Brain microvascular endothelial cell (primary cell): ENCODE measurements at regions not wholly inside any gene's neighbourhood (a gene's known extent, or its start where the extent isn't known, plus 50 kb on each side); places are given as distances from the start of the nearest gene placed in this dataset.

Source experiments
- DNase-seq: peaks from one replicate; pipeline ENCODE4 v3.0.0-alpha.2; 2020
- H3K27ac ChIP-seq: fragments of 250-450 bp; sonication (Bioruptor Pico); 2 replicates; pipeline ENCODE4 v1.5.1; 2020; ENCODE audit warnings: mild to moderate bottlenecking, moderate library complexity
- H3K27me3 ChIP-seq: fragments of 250-450 bp; sonication (Bioruptor Pico); replicated peaks from 2 replicates; pipeline ENCODE4 v1.5.1; 2020; ENCODE audit warnings: mild to moderate bottlenecking
- H3K36me3 ChIP-seq: fragments of 250-450 bp; sonication (Bioruptor Pico); replicated peaks from 2 replicates; pipeline ENCODE4 v1.5.1; 2020; ENCODE audit warnings: mild to moderate bottlenecking
- H3K4me3 ChIP-seq: 2 replicates; pipeline ENCODE4 v1.5.1; 2011; ENCODE audit warnings: low read depth, mild to moderate bottlenecking, control low read depth, low read length, moderate library complexity
- in situ Hi-C: cut with HindIII; loops from 2 replicates; pipeline ENCODE4 v1.10.0; 2017; ENCODE audit warnings: low sequenced_read_pairs, low pct_ligation_motif_present
- TF ChIP-seq, protein P1 (sequence below): IDR thresholded peaks from 2 replicates; pipeline ENCODE4 v1.5.1; 2011; ENCODE audit warnings: low read depth, mild to moderate bottlenecking, moderate library complexity, low read length, control low read depth, inconsistent platforms; ENCODE audit errors: missing control alignments

DNA sequence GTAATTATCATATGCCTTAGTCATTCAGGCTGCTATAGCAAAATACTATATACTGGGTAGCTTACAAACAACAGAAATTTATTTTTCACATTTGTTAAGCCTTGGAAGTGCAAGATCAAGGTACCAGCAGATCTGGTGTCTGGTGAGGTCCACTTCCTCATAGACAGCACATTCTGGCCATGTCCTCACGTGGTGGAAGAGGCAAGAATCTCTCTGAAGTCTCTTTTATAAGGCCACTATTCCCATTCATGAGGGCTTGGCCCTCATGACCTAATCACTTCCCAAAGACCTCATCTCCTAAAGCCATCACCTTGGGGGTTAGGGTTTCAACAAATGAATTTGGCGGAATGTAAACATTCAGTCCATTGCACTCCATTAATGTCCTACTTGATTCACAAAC is 137.5 kb upstream of the C1GALT1 start:
- in situ Hi-C loops = no loop called here
- H3K27me3 ChIP-seq = no peaks in the 10 kb centered on the region
- TF ChIP-seq, protein P1, sequence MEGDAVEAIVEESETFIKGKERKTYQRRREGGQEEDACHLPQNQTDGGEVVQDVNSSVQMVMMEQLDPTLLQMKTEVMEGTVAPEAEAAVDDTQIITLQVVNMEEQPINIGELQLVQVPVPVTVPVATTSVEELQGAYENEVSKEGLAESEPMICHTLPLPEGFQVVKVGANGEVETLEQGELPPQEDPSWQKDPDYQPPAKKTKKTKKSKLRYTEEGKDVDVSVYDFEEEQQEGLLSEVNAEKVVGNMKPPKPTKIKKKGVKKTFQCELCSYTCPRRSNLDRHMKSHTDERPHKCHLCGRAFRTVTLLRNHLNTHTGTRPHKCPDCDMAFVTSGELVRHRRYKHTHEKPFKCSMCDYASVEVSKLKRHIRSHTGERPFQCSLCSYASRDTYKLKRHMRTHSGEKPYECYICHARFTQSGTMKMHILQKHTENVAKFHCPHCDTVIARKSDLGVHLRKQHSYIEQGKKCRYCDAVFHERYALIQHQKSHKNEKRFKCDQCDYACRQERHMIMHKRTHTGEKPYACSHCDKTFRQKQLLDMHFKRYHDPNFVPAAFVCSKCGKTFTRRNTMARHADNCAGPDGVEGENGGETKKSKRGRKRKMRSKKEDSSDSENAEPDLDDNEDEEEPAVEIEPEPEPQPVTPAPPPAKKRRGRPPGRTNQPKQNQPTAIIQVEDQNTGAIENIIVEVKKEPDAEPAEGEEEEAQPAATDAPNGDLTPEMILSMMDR = no peak
- H3K36me3 ChIP-seq = no peaks in the 10 kb centered on the region
- no peak overlapping the region for H3K27ac ChIP-seq
- no peak for DNase-seq
- no peak overlapping the region for H3K4me3 ChIP-seq

DNA sequence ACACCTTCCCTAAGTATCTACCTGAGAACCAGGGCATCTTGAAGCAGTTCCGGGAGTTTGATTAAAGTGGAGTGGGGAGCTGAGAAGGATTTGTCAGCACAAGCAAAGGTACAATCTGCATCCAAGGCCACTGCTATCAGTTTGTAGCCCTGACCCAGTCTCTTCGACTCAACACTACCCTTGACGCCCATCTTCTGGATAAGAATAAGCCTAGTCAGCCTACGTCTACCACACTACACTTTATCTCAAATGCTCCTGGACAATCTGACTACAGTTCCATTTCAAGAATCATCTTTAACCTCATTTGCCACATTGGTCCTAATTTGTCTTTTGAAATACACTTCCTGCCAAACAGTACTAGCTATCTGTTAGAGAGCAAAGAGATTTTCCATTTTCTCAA is 134.1 kb upstream of the C1GALT1 start:
- no peaks in the 10 kb centered on the region for H3K27me3 ChIP-seq
- H3K4me3 ChIP-seq = no peak overlapping the region
- no peak for DNase-seq
- in situ Hi-C loops = no loop called here
- no peaks in the 10 kb centered on the region for H3K36me3 ChIP-seq
- H3K27ac ChIP-seq = no peak overlapping the region
- TF ChIP-seq, protein P1 = no peak

DNA sequence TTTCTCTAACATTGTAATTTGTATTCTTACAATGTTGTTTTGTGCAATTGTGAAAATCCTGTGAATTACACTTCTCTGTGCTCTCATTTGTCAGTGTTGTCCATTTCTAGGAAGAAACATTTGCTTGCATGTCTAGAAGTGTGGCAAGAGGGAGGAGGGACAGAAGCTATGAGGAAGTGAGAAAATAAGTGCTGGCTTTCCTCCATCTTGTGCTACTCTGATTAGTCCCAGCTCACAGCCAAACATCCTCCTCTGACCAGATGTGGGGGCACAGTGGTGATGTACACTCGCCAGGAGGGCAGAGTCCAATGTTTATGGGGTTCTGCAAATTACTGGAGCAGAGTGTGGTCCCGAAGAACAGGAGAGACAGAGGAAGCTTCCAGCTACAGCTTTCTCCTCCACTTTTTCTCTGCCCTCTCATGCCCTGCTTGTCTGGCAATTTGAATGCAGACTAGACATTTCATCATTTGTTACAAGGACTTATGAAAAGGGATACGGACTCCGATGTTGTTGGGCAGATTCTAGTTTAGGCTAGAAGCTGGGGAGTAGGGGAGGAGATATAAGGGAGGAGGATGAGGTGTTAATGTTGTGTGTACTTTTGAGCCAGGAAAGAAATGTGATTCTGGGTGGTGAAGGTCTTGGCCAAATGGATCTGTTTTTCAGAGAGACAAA is 131.0 kb upstream of the C1GALT1 start:
- no peaks in the 10 kb centered on the region for H3K36me3 ChIP-seq
- no peaks in the 10 kb centered on the region for H3K27me3 ChIP-seq
- H3K27ac ChIP-seq = no peak overlapping the region
- TF ChIP-seq, protein P1 = no peak
- no peak for DNase-seq
- no peak overlapping the region for H3K4me3 ChIP-seq
- in situ Hi-C loops = no loop called here

DNA sequence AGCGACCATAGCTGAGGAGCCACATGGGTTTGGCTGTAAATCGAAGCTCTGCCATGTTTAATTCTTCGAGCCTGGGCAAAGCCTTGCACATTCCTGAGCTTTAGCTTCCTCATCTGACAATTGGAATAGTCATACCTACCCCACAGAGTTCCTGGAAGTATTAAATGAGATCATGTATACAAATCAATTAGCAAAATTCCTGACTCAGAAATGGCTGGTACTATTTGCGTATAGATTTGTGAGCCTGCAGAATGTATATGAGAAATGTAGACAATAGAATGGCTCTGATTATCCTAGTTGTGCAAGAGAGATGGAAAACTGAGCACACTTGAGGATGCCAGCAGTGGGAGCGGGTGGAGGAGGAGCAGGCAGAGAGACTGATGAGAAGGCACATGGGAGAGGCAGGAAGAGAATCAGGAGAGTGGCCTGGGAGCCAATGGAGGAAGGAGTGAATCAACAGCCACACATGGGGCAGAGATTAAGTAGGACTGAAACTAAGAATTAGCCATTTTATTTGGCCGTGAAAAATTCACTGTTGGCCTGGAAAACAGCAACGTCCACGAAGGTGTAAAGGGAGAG is 128.0 kb upstream of the C1GALT1 start:
- no peak for DNase-seq

DNA sequence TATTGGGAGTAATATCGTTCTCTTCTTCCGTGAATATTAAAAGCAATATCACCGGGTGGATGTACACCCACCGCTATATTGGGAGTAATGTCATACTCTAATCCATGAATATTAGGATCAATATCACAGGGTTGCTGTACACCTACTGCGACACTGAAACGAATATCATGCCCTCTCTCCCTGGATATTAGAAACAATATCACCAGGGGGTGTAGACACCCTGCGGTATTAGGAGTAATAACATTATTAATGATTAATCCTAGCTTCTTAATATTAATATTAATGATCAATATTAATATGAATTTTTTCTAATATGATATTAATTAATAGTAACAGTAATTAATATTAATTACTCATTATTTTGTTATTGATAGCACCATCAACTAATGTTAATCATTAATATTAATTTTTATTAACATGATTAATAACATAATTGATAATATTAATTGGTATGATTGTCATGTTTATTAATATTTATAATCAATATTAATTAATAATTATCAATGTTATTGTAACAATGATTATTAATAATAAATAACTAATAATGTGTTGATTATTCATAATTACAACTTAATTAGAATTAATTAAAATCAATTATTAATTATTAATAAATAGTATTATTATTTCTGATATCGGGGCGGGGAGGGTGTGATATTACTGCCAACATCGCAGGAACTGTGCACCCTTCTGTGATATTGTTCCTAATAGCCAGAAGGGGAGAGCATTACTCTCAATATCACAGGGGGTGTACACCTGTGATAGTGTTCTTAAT is 121.3 kb upstream of the C1GALT1 start:
- no peak for DNase-seq
- no peaks in the 10 kb centered on the region for H3K36me3 ChIP-seq
- TF ChIP-seq, protein P1 = no peak
- in situ Hi-C loops = no loop called here
- H3K27ac ChIP-seq = no peak overlapping the region
- H3K27me3 ChIP-seq = no peaks in the 10 kb centered on the region
- H3K4me3 ChIP-seq = no peak overlapping the region

More for the DNA sequence above, 128.0 kb upstream of the C1GALT1 start:
- no peak overlapping the region for H3K4me3 ChIP-seq
- TF ChIP-seq, protein P1 = no peak
- H3K36me3 ChIP-seq = no peaks in the 10 kb centered on the region
- in situ Hi-C loops = no loop called here
- no peak overlapping the region for H3K27ac ChIP-seq
- H3K27me3 ChIP-seq = no peaks in the 10 kb centered on the region
